Endodermal cell (in vitro differentiated cells): ENCODE measurements at regions not wholly inside any gene's neighbourhood (a gene's known extent, or its start where the extent isn't known, plus 50 kb on each side); places are given as distances from the start of the nearest gene placed in this dataset.

Experiments
- DNase-seq: peaks from one replicate; pipeline ENCODE4 v3.0.0-alpha.2; 2017
- H3K27ac ChIP-seq: 2 replicates; pipeline ENCODE4 v1.5.1; 2013; ENCODE audit warnings: mild to moderate bottlenecking, low read depth, low read length, moderate library complexity
- H3K27me3 ChIP-seq: 2 replicates; pipeline ENCODE4 v1.6.1; 2013; ENCODE audit warnings: mild to moderate bottlenecking, low read length, moderate library complexity; ENCODE audit not compliant: insufficient read depth, control insufficient read depth, poor library complexity, severe bottlenecking
- H3K36me3 ChIP-seq: 2 replicates; pipeline ENCODE4 v1.7.0; 2013; ENCODE audit warnings: mild to moderate bottlenecking, low read length, moderate library complexity; ENCODE audit not compliant: control insufficient read depth, insufficient read depth
- H3K4me1 ChIP-seq: one replicate; pipeline ENCODE4 v1.7.0; 2013; ENCODE audit warnings: low read length; ENCODE audit not compliant: control insufficient read depth, insufficient read depth
- H3K4me3 ChIP-seq: 2 replicates; pipeline ENCODE4 v1.5.1; 2013; ENCODE audit warnings: mild to moderate bottlenecking, low read length, moderate library complexity
- H3K9ac ChIP-seq: 2 replicates; pipeline ENCODE4 v1.6.1; 2013; ENCODE audit warnings: mild to moderate bottlenecking, low read length, moderate library complexity; ENCODE audit not compliant: poor library complexity, severe bottlenecking; ENCODE audit errors: extremely low read depth
- H3K9me3 ChIP-seq: 2 replicates; pipeline ENCODE4 v1.6.1; 2013; ENCODE audit warnings: mild to moderate bottlenecking, low read length, moderate library complexity; ENCODE audit not compliant: control insufficient read depth
- H3K27ac Mint-ChIP-seq: 2 replicates; pipeline ENCODE4 v1.8.0; 2020; ENCODE audit warnings: mixed read lengths
- H3K27me3 Mint-ChIP-seq: 2 replicates; pipeline ENCODE4 v1.8.0; 2021; ENCODE audit warnings: mild to moderate bottlenecking, mixed read lengths; ENCODE audit not compliant: insufficient read depth
- H3K36me3 Mint-ChIP-seq: 2 replicates; pipeline ENCODE4 v1.8.0; 2020; ENCODE audit warnings: low read depth, mixed read lengths
- H3K4me1 Mint-ChIP-seq: 2 replicates; pipeline ENCODE4 v1.8.0; 2020; ENCODE audit warnings: mixed read lengths
- H3K4me3 Mint-ChIP-seq: 2 replicates; pipeline ENCODE4 v1.8.0; 2020; ENCODE audit warnings: mild to moderate bottlenecking, moderate library complexity, mixed read lengths
- H3K9me3 Mint-ChIP-seq: 2 replicates; pipeline ENCODE4 v1.8.0; 2020; ENCODE audit warnings: mild to moderate bottlenecking, mixed read lengths
- CTCF ChIP-seq: fragments of 200-600 bp; sonication (generic); conservative IDR thresholded peaks from 2 replicates; pipeline ENCODE4 v1.5.0; 2021; ENCODE audit warnings: antibody characterized with exemption, mild to moderate bottlenecking
- WGBS, 2 experiments: methylation state at CpG; one replicate each; pipeline versions ENCODE4 v1.1.5 to v1.1.7; 2013; ENCODE audit warnings: missing lambda C conversion rate in 2 of 2, mixed read lengths in 1 of 2; ENCODE audit not compliant: insufficient coverage in 1 of 2, insufficient read length in 1 of 2; 5-methylcytosine and 5-hydroxymethylcytosine counted together

GRCh38 chr2:123200035-123200434, 825.1 kb upstream of the CNTNAP5 start:
- Histone ChIP-seq H3K27ac (no peak overlapping the region), H3K27me3 (no peaks in the 10 kb centered on the region), H3K4me3 (no peak overlapping the region), H3K4me1 (no peaks in the 10 kb centered on the region), H3K36me3 (no peaks in the 10 kb centered on the region), H3K9me3 (peaks cover 5% of the 10 kb centered on the region), H3K9ac (no peak overlapping the region)
- Mint-ChIP-seq H3K4me1 (no peaks in the 10 kb centered on the region), H3K9me3 (no peaks in the 10 kb centered on the region), H3K4me3 (no peak overlapping the region), H3K36me3 (no peaks in the 10 kb centered on the region), H3K27ac (no peak overlapping the region), H3K27me3 (no peaks in the 10 kb centered on the region)
- TF ChIP-seq CTCF, result no peak
- DNase-seq, result no peak
- 88 to 92% methylated on average over 1 to 2 of the region's 2 CpGs for WGBS, 2 experiments

GRCh38 chr2:123207245-123207644, 817.8 kb upstream of the CNTNAP5 start:
- no peaks in the 10 kb centered on the region for H3K9me3 Mint-ChIP-seq
- H3K36me3 ChIP-seq, result no peaks in the 10 kb centered on the region
- TF ChIP-seq CTCF, result no peak
- H3K4me1 Mint-ChIP-seq, result no peaks in the 10 kb centered on the region
- DNase-seq, result no peak
- H3K27ac ChIP-seq, result no peak overlapping the region
- H3K27me3 Mint-ChIP-seq, result no peaks in the 10 kb centered on the region
- H3K4me1 ChIP-seq, result no peaks in the 10 kb centered on the region
- no peak overlapping the region for H3K9ac ChIP-seq
- H3K36me3 Mint-ChIP-seq, result no peaks in the 10 kb centered on the region
- H3K9me3 ChIP-seq, result no peaks in the 10 kb centered on the region
- no peak overlapping the region for H3K4me3 ChIP-seq
- no peaks in the 10 kb centered on the region for H3K27me3 ChIP-seq
- 90% methylated on average over 2 of the region's 2 CpGs; no CpG with 5 or more reads in 1 of the 2 experiments for WGBS, 2 experiments
- no peak overlapping the region for H3K27ac Mint-ChIP-seq
- no peak overlapping the region for H3K4me3 Mint-ChIP-seq

GRCh38 chr2:123209202-123209601, 815.9 kb upstream of the CNTNAP5 start:
- no peaks in the 10 kb centered on the region for H3K36me3 Mint-ChIP-seq
- H3K27ac Mint-ChIP-seq, result no peak overlapping the region
- no peaks in the 10 kb centered on the region for H3K36me3 ChIP-seq
- H3K4me1 Mint-ChIP-seq, result no peaks in the 10 kb centered on the region
- no peak overlapping the region for H3K27ac ChIP-seq
- H3K27me3 ChIP-seq, result no peaks in the 10 kb centered on the region
- H3K4me1 ChIP-seq, result no peaks in the 10 kb centered on the region
- H3K9ac ChIP-seq, result no peak overlapping the region
- no peak for TF ChIP-seq CTCF
- DNase-seq, result no peak
- no peaks in the 10 kb centered on the region for H3K9me3 Mint-ChIP-seq
- no peak overlapping the region for H3K4me3 ChIP-seq
- H3K4me3 Mint-ChIP-seq, result no peak overlapping the region
- 92 to 95% methylated on average over 2 of the region's 2 CpGs for WGBS, 2 experiments
- no peaks in the 10 kb centered on the region for H3K27me3 Mint-ChIP-seq
- no peaks in the 10 kb centered on the region for H3K9me3 ChIP-seq
